GM19395 (cell line): ENCODE measurements at regions not wholly inside any gene's neighbourhood (a gene's known extent, or its start where the extent isn't known, plus 50 kb on each side); places are given as distances from the start of the nearest gene placed in this dataset.
A peak's percentile ranks its signal among the peaks of the same experiment; 100 is the strongest.

Source experiments
- ATAC-seq: cut with Tn5 transposase; IDR thresholded peaks from one replicate; pipeline ENCODE4 v1.9.1; 2021; ENCODE audit warnings: mild to moderate bottlenecking, moderate library complexity; ENCODE audit not compliant: unreplicated experiment

DNA sequence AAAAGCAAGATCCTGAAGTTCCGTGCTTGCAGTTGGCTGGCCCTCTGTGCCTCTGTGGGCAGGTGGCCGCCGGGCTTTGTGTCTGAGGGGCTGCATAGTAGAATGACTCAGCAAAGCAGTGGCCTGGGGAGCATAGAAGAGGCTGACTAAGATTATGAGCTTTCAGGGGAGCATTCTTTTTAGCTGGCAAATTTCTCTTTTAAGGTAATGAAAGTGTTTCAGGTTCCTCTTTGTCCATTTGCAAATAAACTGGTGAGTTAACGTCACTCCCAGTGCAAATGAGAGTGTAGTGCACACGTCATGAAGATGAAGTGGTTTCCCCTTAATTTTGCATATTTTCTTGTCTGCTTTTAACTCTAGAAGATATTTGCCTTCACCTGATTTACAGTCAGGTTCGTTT is 98.6 kb downstream of the BCL2L11 start:
- ATAC-seq = peak; percentile 96

GRCh38 chr2:111219734-111220505 is 99.2 kb downstream of the BCL2L11 start:
- no peak for ATAC-seq

DNA sequence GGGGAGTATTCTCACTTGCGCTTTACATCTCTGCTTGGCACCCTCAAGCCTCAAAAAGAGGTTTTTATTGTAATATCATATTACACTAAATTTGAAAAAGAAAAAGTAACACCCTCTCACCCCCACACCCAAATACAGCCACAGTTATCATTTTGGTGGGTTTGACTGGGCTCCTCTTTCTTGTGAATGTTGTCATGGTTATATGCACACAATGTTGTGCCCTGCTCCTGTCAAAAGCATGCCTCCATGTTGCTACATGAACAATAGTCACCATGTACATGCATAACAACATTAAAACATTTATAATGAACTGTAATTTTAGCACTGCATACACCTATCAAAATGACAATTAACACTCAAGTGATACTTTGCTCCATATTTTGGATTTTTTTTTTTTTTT is 100.2 kb downstream of the BCL2L11 start:
- ATAC-seq = no peak

DNA sequence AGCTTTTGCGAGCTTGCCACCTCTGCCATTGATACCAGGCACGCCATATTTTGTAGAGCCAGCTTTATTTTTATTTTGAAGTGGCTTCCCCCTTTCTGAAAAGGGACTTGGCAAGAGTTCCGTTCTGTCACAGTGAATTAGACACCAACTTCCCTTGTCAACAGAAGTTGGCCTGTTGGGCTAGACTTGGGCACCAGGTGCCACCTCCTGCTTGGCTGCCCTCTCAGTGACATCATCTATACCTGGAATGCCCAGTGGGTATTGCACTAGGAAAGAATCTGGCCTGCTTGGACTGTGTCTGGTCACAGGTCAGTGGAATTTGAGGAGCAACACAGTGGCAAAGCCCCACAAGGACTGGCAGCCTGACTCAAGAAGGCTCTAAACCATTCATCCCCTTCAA is 101.0 kb downstream of the BCL2L11 start:
- no peak for ATAC-seq

DNA sequence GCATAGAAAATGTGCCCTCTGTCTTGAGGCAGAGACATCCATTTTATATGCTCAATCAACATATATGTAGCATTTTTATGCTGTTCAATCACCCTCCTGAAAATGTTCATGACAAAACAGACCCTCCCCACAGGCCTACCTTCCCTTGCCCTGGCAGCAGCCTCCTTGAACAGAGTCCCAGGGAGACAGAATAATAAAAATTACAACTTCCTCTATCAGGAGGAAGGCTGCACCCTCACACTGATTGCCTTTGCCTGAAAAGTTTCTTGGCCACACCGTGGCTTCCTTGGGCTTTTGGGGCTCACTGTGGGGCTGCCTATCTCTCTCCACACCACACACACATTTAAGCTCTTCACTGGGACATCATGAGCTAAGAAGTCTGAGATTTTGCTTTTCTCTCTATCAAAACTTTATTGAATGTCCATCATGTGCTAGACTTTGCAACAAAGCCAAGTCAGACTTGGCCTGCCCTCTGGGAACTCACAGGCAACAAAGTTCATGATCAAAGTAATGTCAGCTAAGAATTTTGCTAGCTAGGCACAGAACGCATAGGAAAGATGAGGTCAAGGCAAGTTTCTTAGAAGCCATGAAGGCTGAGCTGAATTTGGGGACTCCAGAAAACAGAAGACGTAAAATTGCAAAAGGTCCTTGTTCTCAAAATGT is 101.6 kb downstream of the BCL2L11 start:
- ATAC-seq = no peak

GRCh38 chr2:111225856-111226255 is 105.1 kb downstream of the BCL2L11 start:
- ATAC-seq = no peak

DNA sequence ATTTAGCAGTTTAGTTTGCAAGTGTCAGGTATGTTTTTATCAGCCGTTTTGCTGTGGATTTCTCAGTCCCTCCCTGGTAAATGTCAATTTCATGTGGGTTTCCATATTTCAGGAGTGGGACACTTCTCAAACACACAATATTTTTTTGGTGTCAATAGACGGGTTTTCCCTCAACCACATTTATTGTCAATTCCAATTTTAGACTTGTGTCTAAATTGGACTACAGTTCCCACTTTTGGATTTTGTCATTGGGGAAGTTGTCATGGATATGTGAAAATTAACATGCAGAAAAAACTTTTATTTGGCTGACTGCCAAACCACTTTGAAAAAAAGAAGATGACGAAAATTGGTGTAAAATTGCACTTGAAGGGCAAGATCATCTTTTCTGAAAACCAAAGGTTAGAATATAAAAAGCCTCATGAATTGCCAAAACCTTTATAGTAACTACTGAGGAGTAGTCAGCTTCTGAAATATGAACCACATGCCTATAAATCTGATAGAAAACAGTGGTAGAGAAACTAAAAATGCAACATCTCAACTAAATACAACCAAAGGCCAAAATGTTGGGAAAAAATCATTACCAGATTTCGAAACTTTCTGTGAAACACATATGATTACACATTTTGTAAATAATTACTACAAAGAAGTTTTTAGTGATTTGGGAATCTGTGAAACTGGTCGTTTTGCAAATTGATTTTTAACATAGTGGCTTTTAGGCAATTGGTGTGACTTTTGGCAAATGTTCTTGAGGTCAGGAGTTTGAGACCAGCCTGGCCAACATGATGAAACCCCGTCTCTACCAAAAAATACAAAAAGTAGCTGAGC is 106.4 kb downstream of the BCL2L11 start:
- ATAC-seq = no peak

- no peak for ATAC-seq
Measured at GRCh38 chr2:111227716-111228141, 107.0 kb downstream of the BCL2L11 start.

DNA sequence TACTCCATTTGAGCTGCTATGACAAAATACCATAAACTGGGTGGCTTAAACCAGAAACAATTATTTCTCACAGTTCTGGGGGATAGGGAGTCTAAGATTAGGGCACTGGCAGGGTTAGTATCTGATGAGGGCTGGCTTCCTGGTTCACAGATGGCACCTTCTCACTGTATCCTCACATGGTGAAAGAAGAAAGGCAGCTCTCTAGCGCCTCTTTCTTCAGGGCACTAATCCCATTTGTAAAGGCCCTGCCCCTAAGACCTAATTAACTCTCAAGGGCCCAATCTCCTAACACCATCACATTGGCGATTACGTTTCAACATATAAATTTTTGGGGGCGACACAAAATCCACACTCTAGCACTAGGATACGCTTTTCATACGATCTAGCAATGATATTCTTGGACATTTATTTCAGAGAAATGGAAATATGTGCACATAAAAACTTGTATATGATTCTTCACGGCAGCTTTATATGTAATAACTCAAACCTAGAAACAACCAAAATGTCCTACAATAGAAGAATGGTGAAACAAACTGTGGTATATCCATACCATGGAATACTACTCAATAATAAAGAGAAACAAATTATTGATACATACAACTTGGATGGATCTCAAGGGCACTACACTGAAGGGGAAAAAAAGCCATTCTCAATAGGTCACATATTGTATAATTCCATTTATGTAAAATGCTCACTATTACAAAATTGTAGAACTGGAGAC is 111.0 kb downstream of the BCL2L11 start:
- no peak for ATAC-seq

DNA sequence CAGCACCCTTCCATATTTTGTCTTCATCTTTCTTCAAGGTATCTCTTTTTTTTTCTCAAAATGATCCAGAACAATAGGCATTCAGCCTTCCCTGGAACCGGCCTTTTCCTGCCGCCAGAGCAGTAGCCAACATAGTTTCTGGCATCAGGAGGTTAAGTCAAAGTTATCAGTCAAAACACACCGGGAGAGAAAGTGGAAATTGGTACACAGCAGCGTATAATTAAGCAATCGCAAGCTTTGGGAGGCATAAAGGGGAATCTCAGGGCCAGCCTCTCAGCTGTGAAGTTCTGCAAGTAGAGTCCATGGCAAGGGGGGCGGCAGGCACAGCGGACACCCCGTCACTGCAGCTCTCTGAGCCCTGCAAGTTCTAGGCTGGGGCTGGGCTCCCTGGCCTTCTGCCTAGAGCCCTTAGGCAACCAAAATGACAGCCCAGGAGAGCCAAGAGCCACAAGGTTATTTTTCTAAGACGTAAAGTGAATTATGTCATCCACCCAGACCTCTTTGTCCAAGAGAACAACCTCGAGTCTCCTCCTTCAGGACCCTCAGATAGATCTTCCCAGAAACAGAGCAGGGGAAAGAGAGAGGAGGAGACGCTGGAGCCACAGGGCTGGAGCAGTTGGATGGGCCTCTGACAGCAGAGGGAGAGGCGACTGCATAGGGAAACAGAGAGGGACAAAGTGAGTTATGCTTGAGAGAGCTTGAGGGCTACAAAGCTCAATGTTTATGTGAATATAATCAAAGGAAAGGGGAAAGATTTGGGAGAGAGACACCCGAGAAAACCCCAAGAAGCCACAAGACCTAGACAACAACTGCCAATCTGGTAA is 114.7 kb downstream of the BCL2L11 start:
- no peak for ATAC-seq

DNA sequence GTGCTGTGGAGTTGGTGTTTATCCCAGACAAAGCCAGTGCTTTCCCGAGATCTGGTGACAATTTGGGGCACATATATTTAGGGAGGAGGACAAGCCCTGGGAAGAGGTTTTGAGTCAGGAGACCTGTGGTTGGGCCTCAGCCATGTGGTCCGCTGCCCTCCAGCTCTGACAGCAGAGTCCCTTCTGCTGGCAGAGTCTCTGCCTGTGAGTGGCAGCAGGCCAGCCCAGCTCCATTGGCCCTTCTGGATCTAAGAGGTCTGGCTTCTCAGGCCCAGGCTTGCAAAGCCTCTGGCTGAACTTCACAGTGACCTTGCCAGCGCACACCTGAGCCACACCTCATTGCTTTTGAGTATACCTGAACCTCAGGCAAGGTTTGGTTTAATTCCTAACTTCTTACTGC is 115.3 kb downstream of the BCL2L11 start:
- ATAC-seq = no peak

DNA sequence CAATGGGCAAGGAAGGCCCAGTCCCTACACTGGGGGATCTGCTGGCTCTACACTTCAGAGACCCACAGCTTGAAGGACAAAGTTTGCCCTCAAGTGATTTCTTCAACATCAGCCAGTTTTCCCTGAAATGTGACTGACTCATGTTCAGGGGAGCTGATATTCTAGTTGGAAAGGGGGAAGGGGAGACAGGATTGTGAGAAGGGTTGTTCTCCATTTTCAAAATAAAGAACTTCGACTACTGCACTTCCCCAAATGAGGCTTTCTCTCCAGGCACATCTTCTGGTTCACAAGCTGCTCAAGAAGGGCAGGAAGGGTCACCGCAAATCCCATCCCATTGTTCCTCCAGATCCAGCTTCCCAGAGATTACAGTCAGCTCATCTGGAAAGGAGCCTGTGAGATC is 117.6 kb downstream of the BCL2L11 start:
- ATAC-seq = no peak

DNA sequence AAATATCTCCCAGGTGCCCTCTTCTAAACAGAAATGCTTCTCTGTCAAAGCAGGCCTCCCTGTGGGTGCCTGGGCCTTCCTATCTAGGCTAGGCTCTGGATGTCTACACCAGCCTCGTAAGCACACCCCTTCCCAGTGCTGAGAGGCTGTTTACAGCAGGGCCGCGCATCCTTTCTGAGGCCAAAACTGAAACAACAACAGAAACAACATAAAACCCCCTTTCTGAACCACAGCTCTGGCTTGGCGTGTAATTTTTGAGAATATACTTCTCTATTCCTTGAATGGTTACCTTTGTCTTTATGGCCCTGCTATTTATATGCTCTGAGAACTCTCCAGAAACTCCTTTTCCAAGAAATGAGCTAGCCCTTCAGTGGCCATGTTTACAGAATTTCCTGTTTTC is 118.4 kb downstream of the BCL2L11 start:
- ATAC-seq = peak; percentile 94

DNA sequence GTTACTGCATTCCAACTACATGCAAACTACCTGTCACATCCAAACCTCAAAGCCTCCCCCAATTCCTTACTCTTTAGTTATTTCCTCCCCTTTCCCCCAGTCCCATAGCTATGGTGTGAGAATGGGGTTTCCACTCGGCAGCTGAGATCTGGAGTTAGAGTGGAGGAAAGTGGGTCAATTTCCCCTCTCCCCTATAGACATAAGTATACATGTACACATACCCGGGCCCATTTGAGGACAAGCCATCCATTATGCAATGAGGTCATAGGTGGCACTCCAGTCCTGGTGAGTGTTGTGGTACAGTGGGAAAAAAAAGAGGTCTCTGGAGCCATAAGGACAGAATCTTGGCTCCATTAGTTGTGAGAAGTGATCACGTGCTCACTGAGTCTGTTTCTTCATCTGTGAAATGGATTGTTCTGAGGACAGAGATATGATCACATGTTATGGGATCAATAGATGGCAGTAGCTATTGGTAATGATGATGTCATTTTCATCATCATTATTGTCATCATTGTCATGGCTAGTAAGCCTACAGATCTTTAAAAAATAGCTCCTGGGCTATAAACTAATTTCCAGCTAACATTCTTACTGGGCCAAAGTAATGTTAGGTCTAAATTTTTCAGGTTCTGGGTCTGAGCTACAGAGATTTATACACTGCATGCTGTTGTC is 119.0 kb downstream of the BCL2L11 start:
- ATAC-seq = no peak

GRCh38 chr2:111243295-111243694 is 122.6 kb downstream of the BCL2L11 start:
- no peak for ATAC-seq

DNA sequence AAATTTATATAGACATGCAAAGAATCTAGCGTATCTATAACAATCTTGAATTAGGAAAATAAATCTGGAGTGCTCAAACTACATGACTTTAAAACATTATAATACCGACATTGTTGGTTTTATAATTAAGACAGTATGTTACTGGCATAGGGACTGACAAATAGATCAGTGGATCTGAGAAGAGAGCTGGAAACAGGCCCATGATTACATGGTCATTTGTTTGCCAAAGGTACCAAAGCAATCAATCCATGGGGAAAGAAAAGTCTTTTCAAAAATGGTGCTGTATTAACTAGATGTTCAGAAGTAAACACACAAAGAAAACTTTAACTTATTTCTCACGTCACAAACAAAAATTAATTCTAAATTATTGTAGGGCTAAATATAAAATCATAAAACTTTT is 124.2 kb downstream of the BCL2L11 start:
- no peak for ATAC-seq

DNA sequence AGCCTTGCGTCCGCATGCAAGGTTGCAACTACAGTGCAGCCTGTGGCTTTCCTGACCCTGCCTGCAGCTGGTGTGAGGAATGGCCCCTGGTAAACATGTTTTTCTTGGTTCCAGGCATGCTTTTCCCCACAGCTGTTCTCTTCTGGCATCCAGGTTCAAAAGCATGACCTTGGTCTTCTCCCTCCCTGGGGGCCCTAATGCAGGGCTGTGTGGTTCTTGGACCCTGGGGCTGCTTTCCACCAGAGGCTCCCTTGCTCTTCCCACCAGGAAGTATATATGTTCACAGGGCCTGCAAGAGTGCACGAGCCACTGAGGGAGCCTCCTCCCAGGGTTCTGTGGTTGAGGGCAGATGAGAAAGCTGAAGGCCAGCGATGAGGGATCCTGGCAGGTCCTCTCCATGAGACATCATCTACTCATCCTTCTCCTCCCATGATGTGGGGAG is 125.9 kb downstream of the BCL2L11 start:
- no peak for ATAC-seq

DNA sequence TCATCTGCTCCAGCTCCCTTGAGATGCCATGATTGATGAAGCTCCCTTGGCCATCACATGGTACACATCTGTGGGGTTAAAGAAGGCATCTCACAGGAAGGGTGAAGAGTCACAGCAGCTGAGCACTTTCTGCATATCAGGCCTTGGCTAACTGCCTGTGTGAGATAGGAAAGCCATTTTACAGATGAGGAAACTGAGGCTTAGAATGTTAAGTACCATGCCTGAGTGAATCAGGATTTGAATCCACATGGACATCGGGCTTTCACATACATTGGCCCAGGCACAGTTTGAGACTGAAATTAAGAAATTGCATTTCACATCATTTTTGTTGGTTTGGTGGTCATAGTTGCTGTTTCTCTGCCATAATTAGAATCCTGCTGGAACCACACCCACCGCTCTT is 126.8 kb downstream of the BCL2L11 start:
- no peak for ATAC-seq

DNA sequence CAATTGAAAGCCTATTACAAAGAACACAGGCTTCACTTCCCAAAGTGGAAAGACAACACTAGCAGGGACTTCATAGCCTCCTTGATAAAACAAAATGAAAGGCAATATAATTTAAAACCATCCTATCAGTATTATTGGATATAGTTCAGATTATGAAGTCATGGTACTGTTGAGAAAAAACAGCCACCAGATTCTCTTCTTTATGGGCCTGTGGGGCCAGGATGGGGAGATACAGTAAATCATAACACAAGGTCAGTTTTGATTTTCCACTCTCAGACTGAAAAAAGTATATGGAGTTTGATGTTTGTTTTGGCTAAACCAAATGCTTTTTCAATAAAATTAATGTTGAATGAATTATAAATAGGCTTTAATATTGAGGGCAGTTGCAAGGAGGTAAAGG is 129.1 kb downstream of the BCL2L11 start:
- ATAC-seq = no peak
